K562 (cell line): ENCODE measurements at regions not wholly inside any gene's neighbourhood (a gene's known extent, or its start where the extent isn't known, plus 50 kb on each side); places are given as distances from the start of the nearest gene placed in this dataset.

Experiments
- ESRRA ChIP-seq: fragments of 450-650 bp; IDR thresholded peaks from 2 replicates; pipeline ENCODE4 v1.6.1; 2014; ENCODE audit warnings: low read depth, mild to moderate bottlenecking, moderate library complexity, borderline replicate concordance
- FOXA3 ChIP-seq, 2 experiments: fragments of 450-650 bp in 1 of 2; sonication (generic) in 1 of 2; formaldehyde crosslinking; IDR thresholded peaks in 1 of 2; conservative IDR thresholded peaks in 1 of 2; 2 replicates each; pipeline versions ENCODE4 v1.4.0 to v1.8.0; 2020 to 2022; ENCODE audit warnings: mild to moderate bottlenecking in 2 of 2, missing genetic modification reagents in 1 of 2
- JUN ChIP-seq, 2 experiments: sonication (generic) in 1 of 2; formaldehyde crosslinking in 1 of 2; IDR thresholded peaks; 2 replicates each; pipeline versions ENCODE4 v1.6.1 to v1.8.0; 2012 to 2022; ENCODE audit warnings: borderline replicate concordance in 2 of 2, mild to moderate bottlenecking in 2 of 2, improper control_type of control experiment in 1 of 2, low read depth in 1 of 2, low read length in 1 of 2, missing genetic modification reagents in 1 of 2
- LEF1 ChIP-seq: fragments of 450-650 bp; IDR thresholded peaks from 2 replicates; pipeline ENCODE4 v1.6.1; 2016; ENCODE audit warnings: mild to moderate bottlenecking
- POLR2A ChIP-seq: fragments of 450-650 bp; conservative IDR thresholded peaks from 2 replicates; pipeline ENCODE4 v1.6.1; 2016
- PYGO2 ChIP-seq: fragments of 450-650 bp; IDR thresholded peaks from 2 replicates; pipeline ENCODE4 v1.6.1; 2016; ENCODE audit warnings: mild to moderate bottlenecking, missing genetic modification characterization, moderate library complexity, missing compliant biosample characterization
- SMARCA4 ChIP-seq: fragments of 450-650 bp; IDR thresholded peaks from 2 replicates; pipeline ENCODE4 v1.6.1; 2016
- ZBTB7A ChIP-seq: IDR thresholded peaks from 2 replicates; pipeline ENCODE4 v1.6.1; 2011; ENCODE audit warnings: low read depth, mild to moderate bottlenecking, low read length, moderate library complexity, borderline replicate concordance; ENCODE audit not compliant: control insufficient read depth
- ZNF121 ChIP-seq: sonication (generic); formaldehyde crosslinking; conservative IDR thresholded peaks from 2 replicates; pipeline ENCODE4 v1.8.0; 2022; ENCODE audit warnings: missing genetic modification reagents
- ZNF133 ChIP-seq: fragments of 250-450 bp; sonication (Bioruptor Pico); IDR thresholded peaks from 2 replicates; pipeline ENCODE4 v1.4.0; 2020; ENCODE audit warnings: mild to moderate bottlenecking
- TF ChIP-seq, protein P1 (sequence below), 3 experiments: IDR thresholded peaks in 2 of 3; conservative IDR thresholded peaks in 1 of 3; 2 replicates each; pipeline ENCODE4 v1.5.1; 2011 to 2012; ENCODE audit warnings: low read length in 3 of 3, mild to moderate bottlenecking in 3 of 3, control low read depth in 2 of 3, improper control_type of control experiment in 1 of 3, inconsistent platforms in 1 of 3, low read depth in 1 of 3, mixed read lengths in 1 of 3, moderate library complexity in 1 of 3; ENCODE audit not compliant: insufficient read depth in 2 of 3
- TF ChIP-seq, protein P2 (sequence below): fragments of 250-450 bp; sonication (Bioruptor Pico); IDR thresholded peaks from 2 replicates; pipeline ENCODE4 v1.8.0; 2021; ENCODE audit warnings: moderate library complexity, mild to moderate bottlenecking, inconsistent platforms
- TF ChIP-seq, protein P3 (sequence below): sonication (generic); formaldehyde crosslinking; IDR thresholded peaks from 2 replicates; pipeline ENCODE4 v1.8.1; 2022; ENCODE audit warnings: missing genetic modification reagents

DNA sequence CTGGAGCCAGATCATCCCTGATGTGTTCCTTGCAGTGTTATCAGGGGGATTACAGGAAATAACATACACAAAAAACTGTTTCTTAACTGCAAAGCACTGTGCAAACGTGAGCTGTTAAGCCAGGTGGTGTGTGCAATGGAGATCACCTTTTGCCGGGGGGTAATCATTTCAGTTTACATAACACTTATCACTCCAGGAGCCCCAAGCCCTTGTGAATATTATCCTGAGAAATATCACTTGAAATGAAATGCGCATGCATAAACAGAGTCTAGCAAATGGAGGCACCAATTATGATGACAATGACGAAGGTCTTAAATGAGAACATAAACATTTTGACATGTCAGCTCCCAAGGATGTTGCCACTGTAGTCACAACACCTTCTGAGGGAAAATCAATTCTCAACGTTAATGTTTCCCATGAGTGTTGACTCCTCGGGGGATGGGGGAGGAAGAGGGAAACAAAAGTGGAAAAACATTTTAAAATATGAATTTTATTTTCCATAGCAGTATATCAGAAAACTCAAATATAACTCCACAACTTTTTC is 54.5 kb upstream of the RAD23B start:
- TF ChIP-seq, protein P1, sequence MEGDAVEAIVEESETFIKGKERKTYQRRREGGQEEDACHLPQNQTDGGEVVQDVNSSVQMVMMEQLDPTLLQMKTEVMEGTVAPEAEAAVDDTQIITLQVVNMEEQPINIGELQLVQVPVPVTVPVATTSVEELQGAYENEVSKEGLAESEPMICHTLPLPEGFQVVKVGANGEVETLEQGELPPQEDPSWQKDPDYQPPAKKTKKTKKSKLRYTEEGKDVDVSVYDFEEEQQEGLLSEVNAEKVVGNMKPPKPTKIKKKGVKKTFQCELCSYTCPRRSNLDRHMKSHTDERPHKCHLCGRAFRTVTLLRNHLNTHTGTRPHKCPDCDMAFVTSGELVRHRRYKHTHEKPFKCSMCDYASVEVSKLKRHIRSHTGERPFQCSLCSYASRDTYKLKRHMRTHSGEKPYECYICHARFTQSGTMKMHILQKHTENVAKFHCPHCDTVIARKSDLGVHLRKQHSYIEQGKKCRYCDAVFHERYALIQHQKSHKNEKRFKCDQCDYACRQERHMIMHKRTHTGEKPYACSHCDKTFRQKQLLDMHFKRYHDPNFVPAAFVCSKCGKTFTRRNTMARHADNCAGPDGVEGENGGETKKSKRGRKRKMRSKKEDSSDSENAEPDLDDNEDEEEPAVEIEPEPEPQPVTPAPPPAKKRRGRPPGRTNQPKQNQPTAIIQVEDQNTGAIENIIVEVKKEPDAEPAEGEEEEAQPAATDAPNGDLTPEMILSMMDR (IDR thresholded peaks at IDR 0.05 in 2 of 3, conservative IDR thresholded peaks at IDR 0.05 in 1 of 3; ENCODE audit: insufficient read depth in 2 of 3, low read depth in 1 of 3, low read length in 3 of 3), result no peak
- TF ChIP-seq ZNF133 (CRISPR knock-in tag), result no peak
- no peak for TF ChIP-seq ESRRA
- TF ChIP-seq ZBTB7A, result no peak
- TF ChIP-seq FOXA3 (CRISPR knock-in tag; conservative IDR thresholded peaks at IDR 0.05 in 1 of 2, IDR thresholded peaks at IDR 0.05 in 1 of 2), result no peak
- TF ChIP-seq SMARCA4, result no peak
- TF ChIP-seq JUN (IDR thresholded peaks at IDR 0.05; ENCODE audit: borderline replicate concordance, low read depth, low read length), result no peak
- TF ChIP-seq JUN (CRISPR knock-in tag; IDR thresholded peaks at IDR 0.05; ENCODE audit: borderline replicate concordance), result no peak
- no peak for TF ChIP-seq LEF1
- TF ChIP-seq POLR2A, result no peak
- TF ChIP-seq, protein P2, sequence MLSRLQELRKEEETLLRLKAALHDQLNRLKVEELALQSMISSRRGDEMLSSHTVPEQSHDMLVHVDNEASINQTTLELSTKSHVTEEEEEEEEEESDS (CRISPR knock-in tag), result no peak
- TF ChIP-seq, protein P3, sequence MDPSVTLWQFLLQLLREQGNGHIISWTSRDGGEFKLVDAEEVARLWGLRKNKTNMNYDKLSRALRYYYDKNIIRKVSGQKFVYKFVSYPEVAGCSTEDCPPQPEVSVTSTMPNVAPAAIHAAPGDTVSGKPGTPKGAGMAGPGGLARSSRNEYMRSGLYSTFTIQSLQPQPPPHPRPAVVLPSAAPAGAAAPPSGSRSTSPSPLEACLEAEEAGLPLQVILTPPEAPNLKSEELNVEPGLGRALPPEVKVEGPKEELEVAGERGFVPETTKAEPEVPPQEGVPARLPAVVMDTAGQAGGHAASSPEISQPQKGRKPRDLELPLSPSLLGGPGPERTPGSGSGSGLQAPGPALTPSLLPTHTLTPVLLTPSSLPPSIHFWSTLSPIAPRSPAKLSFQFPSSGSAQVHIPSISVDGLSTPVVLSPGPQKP, result no peak
- TF ChIP-seq ZNF121 (CRISPR knock-in tag), result no peak
- TF ChIP-seq PYGO2, result no peak
